GM20000 (cell line): ENCODE measurements at regions not wholly inside any gene's neighbourhood (a gene's known extent, or its start where the extent isn't known, plus 50 kb on each side); places are given as distances from the start of the nearest gene placed in this dataset.
"Not testable (repeated sequence)": the region's sequence is repeated elsewhere in the genome, so short reads cannot be mapped to it uniquely, and the experiment has no call there.

Experiments used
- DNase-seq: peaks from one replicate; pipeline ENCODE4 v3.0.0; 2012; ENCODE audit warnings: low spot score
- CTCF ChIP-seq: IDR thresholded peaks from 2 replicates; pipeline ENCODE4 v1.5.1; 2012; ENCODE audit warnings: mild to moderate bottlenecking, control low read depth; ENCODE audit errors: extremely low read depth, missing control alignments

DNA sequence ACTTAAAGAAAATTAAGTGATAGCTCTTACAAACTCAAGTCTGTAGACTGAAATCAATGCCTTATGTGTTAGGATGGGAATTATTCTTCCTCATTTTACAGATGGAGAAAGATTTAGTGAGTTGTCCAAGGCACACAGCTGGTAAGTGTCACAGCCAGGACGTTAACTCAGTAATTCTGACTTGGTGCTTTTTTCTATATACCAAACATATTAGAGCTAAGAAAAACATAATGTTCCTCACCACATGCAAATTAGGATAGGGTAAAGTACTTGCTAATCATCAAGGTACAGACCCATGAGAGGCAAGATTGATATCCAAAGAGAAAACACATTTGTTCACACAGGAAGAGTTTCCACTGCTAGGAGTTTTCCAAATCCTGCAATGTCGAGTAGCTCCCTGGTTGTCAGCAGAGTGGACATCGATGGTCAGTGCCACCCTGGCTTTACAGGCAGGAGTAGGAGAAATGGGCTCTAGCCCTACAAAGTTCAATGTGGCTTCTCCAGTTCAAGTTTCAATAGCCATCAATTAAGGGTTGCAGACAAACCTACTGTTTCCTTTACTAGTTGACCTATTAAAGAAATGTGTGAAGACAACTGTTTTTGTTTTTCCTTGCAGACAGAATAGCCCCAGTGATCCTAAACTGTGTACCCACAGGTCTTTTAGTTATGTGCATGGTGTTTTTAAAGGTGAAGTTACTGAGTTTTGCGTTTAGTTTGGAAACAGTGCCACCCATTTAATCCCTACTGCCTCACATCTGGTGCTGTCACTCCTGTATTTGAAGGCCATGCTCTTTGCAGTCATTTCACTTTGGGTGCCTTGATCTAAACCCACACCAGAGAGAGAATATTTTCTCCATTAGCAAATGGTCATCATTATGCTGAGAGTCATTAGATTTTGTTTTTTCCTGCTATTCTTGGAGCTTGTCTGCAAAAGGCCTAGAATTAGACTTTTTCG lies 460.8 kb upstream of the SMARCA2 start:
- DNase-seq = no peak
- no peak for TF ChIP-seq CTCF

GRCh38 chr9:1558666-1559065 lies 456.5 kb upstream of the SMARCA2 start:
- not testable (repeated sequence) for DNase-seq

- TF ChIP-seq CTCF = no peak
- no peak for DNase-seq
These were observed 439.2 kb upstream of the SMARCA2 start for GRCh38 chr9:1575939-1576338.

- peak; percentile 41 for DNase-seq
- TF ChIP-seq CTCF = no peak
These were observed 434.9 kb upstream of the SMARCA2 start for GRCh38 chr9:1580215-1580614.

GRCh38 chr9:1581926-1582325 lies 433.2 kb upstream of the SMARCA2 start:
- no peak for DNase-seq
- no peak for TF ChIP-seq CTCF

GRCh38 chr9:1591310-1591709 lies 423.8 kb upstream of the SMARCA2 start:
- no peak for DNase-seq
- no peak for TF ChIP-seq CTCF

DNA sequence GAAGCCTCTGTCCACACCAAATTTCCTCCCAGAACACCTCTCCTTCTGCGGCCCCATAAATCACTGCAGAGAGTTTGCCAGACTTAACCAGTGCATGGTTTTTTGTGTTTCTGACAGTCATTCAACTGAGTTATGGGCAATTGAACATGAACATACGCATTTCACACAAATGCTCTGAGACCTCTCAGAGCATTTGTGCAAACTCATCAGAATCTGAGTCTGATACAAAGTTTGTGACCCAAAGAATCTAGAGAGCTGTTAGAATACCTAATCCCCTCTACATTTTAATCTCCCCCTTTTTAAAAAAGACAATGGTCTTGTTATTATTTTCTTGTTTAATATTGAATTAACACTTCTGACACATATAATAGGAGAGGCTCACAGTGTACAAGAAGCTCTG lies 416.9 kb upstream of the SMARCA2 start:
- no peak for TF ChIP-seq CTCF

DNA sequence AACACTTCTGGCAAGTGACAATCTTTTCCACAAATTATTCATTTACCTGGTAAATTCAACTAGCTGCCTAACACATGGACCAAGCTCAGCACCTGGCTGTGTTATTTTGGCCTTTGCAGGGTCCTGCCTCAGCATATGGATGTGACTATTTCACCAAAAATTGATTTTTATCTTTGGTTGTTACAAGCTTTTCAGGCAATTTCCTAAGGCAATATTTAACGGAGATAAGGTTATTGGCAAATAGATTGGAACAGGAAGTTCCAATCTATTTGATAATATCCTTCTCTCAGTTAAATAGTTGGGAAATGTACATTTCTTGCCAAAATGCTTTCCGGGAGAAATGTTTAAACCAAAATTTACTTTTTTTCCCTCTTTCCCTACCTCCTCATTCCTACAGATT lies 415.2 kb upstream of the SMARCA2 start:
- no peak for DNase-seq
- no peak for TF ChIP-seq CTCF

More for the DNA sequence above, 416.9 kb upstream of the SMARCA2 start:
- no peak for DNase-seq
